Mesothelial cell of epicardium (in vitro differentiated cells): ENCODE measurements at regions not wholly inside any gene's neighbourhood (a gene's known extent, or its start where the extent isn't known, plus 50 kb on each side); places are given as distances from the start of the nearest gene placed in this dataset.

Source experiments
- DNase-seq, 2 experiments: peaks; one replicate each; pipeline ENCODE4 v3.0.0; 2021; ENCODE audit warnings: low spot score in 2 of 2; ENCODE audit not compliant: unreplicated experiment in 2 of 2
- H3K27ac Mint-ChIP-seq: 2 replicates; pipeline ENCODE4 v1.8.0; 2021; ENCODE audit warnings: mixed read lengths
- H3K27me3 Mint-ChIP-seq: 2 replicates; pipeline ENCODE4 v1.8.0; 2021; ENCODE audit warnings: low read depth, mixed read lengths
- H3K36me3 Mint-ChIP-seq: 2 replicates; pipeline ENCODE4 v1.8.0; 2021; ENCODE audit warnings: mixed read lengths
- H3K4me1 Mint-ChIP-seq: 2 replicates; pipeline ENCODE4 v1.8.0; 2021; ENCODE audit warnings: mixed read lengths
- H3K4me3 Mint-ChIP-seq: 2 replicates; pipeline ENCODE4 v1.8.0; 2021; ENCODE audit warnings: mild to moderate bottlenecking, moderate library complexity, mixed read lengths
- H3K9me3 Mint-ChIP-seq: 2 replicates; pipeline ENCODE4 v1.8.0; 2021; ENCODE audit warnings: mixed read lengths
- TF ChIP-seq, protein P1 (sequence below): fragments of 200-600 bp; sonication (generic); IDR thresholded peaks from one replicate; pipeline ENCODE4 v1.5.0; 2021; ENCODE audit warnings: antibody characterized with exemption; ENCODE audit not compliant: unreplicated experiment

DNA sequence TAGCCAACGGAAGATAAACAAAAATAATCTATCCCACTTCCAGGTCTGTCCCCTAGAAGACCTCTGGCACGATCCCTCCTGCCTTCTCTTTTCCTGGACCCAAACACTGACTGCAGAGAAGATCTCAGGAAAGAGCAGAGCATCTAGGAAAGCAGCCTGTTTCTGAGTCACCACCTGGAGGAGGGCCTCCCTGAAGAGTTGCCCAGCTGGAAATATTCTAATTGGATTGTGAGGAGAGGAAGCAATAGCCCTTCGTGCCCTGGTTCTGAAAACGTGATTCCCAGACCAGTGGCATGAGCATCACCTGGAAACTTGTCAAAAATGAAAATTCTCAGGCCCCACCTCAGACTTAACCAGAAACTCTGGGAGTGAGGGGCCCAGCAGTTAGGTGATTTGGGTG, 411.1 kb downstream of the SETD4 start:
- H3K9me3 Mint-ChIP-seq, result no peaks in the 10 kb centered on the region
- no peak for DNase-seq
- peaks cover 18% of the 10 kb centered on the region for H3K27me3 Mint-ChIP-seq
- TF ChIP-seq, protein P1, sequence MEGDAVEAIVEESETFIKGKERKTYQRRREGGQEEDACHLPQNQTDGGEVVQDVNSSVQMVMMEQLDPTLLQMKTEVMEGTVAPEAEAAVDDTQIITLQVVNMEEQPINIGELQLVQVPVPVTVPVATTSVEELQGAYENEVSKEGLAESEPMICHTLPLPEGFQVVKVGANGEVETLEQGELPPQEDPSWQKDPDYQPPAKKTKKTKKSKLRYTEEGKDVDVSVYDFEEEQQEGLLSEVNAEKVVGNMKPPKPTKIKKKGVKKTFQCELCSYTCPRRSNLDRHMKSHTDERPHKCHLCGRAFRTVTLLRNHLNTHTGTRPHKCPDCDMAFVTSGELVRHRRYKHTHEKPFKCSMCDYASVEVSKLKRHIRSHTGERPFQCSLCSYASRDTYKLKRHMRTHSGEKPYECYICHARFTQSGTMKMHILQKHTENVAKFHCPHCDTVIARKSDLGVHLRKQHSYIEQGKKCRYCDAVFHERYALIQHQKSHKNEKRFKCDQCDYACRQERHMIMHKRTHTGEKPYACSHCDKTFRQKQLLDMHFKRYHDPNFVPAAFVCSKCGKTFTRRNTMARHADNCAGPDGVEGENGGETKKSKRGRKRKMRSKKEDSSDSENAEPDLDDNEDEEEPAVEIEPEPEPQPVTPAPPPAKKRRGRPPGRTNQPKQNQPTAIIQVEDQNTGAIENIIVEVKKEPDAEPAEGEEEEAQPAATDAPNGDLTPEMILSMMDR, result no peak
- no peaks in the 10 kb centered on the region for H3K36me3 Mint-ChIP-seq
- no peak overlapping the region for H3K4me3 Mint-ChIP-seq
- H3K4me1 Mint-ChIP-seq, result peaks cover 2% of the 10 kb centered on the region
- no peak overlapping the region for H3K27ac Mint-ChIP-seq

DNA sequence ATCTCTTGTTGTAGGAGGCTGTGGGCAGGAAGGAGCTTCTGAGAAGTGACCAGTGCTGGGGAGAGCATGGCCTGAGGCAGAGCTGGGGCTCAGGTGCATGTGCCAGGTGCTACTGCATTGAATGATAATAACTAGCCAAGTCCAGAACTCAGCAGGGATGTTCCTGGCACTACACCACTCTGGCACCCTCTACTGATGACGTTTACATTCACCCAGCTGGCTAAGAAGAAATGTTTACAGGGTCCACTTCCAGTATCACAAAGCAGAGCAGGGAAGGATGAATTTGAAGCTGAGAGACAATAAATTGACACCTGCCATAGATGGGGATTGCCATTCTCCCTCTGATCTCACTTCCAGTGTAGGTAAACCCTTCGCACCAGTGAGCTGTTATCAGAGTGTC, 411.8 kb downstream of the SETD4 start:
- Mint-ChIP-seq H3K4me3 (no peak overlapping the region), H3K27ac (no peak overlapping the region), H3K4me1 (peaks cover 2% of the 10 kb centered on the region), H3K36me3 (no peaks in the 10 kb centered on the region), H3K9me3 (no peaks in the 10 kb centered on the region), H3K27me3 (peaks cover 18% of the 10 kb centered on the region)
- TF ChIP-seq, protein P1, result no peak
- no peak for DNase-seq

DNA sequence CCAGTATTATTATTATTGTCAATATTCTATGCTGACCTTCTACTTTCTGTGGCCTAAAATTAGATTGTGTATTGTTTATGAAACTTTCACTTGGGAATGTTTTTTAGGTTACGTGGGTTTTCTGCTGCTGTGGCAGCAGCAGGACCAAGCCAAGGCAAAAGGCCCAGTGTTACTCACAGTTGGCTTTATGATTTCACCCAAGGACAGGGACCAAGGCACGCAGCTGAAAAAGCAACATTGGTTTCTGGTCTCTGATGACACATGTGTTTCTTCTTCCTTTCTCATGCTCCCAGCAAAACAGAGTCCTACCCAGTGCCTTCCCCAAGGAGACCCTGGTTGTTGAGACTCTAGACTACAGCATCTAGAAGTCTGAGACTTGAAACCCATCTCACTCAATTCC, 413.7 kb downstream of the SETD4 start:
- H3K36me3 Mint-ChIP-seq, result no peaks in the 10 kb centered on the region
- peaks cover 2% of the 10 kb centered on the region for H3K4me1 Mint-ChIP-seq
- no peak overlapping the region for H3K27ac Mint-ChIP-seq
- TF ChIP-seq, protein P1, result no peak
- no peak overlapping the region for H3K4me3 Mint-ChIP-seq
- DNase-seq, result no peak
- peaks cover 27% of the 10 kb centered on the region for H3K27me3 Mint-ChIP-seq
- H3K9me3 Mint-ChIP-seq, result no peaks in the 10 kb centered on the region

GRCh38 chr21:35645991-35646390, 414.3 kb downstream of the SETD4 start:
- no peak for DNase-seq
- no peak overlapping the region for H3K27ac Mint-ChIP-seq
- H3K4me3 Mint-ChIP-seq, result no peak overlapping the region
- no peaks in the 10 kb centered on the region for H3K36me3 Mint-ChIP-seq
- peaks cover 2% of the 10 kb centered on the region for H3K4me1 Mint-ChIP-seq
- TF ChIP-seq, protein P1, result no peak
- H3K27me3 Mint-ChIP-seq, result peaks cover 28% of the 10 kb centered on the region
- no peaks in the 10 kb centered on the region for H3K9me3 Mint-ChIP-seq

DNA sequence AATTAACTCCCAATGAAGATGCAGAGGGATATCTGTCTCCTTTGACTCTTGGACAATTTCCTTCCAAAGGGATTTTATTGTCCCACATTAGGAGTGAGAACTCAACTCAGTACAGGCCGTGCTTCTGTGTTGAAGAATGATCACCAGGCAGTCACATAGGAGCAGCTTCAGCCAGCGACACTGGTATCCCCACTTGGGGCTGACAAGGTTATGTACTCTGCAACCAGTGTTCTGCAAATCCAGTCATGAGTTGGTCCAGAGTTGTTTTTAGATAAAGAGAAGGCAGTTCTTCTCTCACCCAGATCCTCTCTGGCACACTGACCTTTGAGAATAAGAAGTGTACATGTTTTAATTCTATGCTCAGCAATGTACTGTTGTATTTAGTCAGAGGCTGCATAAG, 415.8 kb downstream of the SETD4 start:
- peaks cover 36% of the 10 kb centered on the region for H3K27me3 Mint-ChIP-seq

More for the DNA sequence above, 415.8 kb downstream of the SETD4 start:
- Mint-ChIP-seq H3K4me1 (peaks cover 2% of the 10 kb centered on the region), H3K4me3 (no peak overlapping the region), H3K27ac (no peak overlapping the region), H3K9me3 (no peaks in the 10 kb centered on the region), H3K36me3 (no peaks in the 10 kb centered on the region)
- TF ChIP-seq, protein P1, result no peak
- no peak for DNase-seq
